GM06990 (cell line): ENCODE measurements at regions not wholly inside any gene's neighbourhood (a gene's known extent, or its start where the extent isn't known, plus 50 kb on each side); places are given as distances from the start of the nearest gene placed in this dataset.
"Not testable (repeated sequence)": the region's sequence is repeated elsewhere in the genome, so short reads cannot be mapped to it uniquely, and the experiment has no call there.

Experiments used
- DNase-seq: peaks from one replicate; pipeline ENCODE4 v3.0.0-alpha.2; 2011; ENCODE audit not compliant: insufficient read length; ENCODE audit errors: extremely low read depth
- H3K27me3 ChIP-seq: replicated peaks from 2 replicates; pipeline ENCODE4 v1.6.0; 2011; ENCODE audit warnings: low read length; ENCODE audit not compliant: control insufficient read depth, insufficient read depth
- H3K36me3 ChIP-seq: 2 replicates; pipeline ENCODE4 v1.5.1; 2011; ENCODE audit warnings: low read length; ENCODE audit not compliant: control insufficient read depth, insufficient read depth
- H3K4me3 ChIP-seq: replicated peaks from 2 replicates; pipeline ENCODE4 v1.5.1; 2011; ENCODE audit warnings: low read depth, mild to moderate bottlenecking, control low read depth, low read length
- TF ChIP-seq, protein P1 (sequence below): IDR thresholded peaks from 2 replicates; pipeline ENCODE4 v1.5.1; 2011; ENCODE audit warnings: low read length, control low read depth, mild to moderate bottlenecking, inconsistent platforms; ENCODE audit not compliant: insufficient read depth, poor library complexity, severe bottlenecking

DNA sequence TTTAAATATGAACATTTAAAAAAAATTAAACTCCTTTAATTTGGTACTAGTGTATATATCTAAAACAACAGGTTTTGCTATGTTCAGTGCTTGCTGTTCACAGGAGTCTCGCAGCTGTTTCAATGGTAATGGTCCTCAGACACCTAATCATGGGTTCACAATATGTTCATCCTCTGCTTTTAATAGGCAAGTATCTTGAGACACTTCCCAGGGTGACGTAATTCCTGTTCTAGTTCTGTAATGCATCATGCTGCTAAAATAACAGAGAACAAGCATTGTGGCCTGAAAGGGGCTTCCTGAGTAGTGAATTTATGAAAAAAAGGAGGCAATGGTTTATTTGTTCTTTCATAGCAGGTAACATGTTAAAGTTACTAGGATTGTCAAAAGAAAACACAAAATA, 625.2 kb upstream of the GBE1 start:
- Histone ChIP-seq H3K4me3 (no peak overlapping the region), H3K36me3 (no peaks in the 10 kb centered on the region), H3K27me3 (no peaks in the 10 kb centered on the region)
- no peak for DNase-seq
- TF ChIP-seq, protein P1, sequence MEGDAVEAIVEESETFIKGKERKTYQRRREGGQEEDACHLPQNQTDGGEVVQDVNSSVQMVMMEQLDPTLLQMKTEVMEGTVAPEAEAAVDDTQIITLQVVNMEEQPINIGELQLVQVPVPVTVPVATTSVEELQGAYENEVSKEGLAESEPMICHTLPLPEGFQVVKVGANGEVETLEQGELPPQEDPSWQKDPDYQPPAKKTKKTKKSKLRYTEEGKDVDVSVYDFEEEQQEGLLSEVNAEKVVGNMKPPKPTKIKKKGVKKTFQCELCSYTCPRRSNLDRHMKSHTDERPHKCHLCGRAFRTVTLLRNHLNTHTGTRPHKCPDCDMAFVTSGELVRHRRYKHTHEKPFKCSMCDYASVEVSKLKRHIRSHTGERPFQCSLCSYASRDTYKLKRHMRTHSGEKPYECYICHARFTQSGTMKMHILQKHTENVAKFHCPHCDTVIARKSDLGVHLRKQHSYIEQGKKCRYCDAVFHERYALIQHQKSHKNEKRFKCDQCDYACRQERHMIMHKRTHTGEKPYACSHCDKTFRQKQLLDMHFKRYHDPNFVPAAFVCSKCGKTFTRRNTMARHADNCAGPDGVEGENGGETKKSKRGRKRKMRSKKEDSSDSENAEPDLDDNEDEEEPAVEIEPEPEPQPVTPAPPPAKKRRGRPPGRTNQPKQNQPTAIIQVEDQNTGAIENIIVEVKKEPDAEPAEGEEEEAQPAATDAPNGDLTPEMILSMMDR: no peak

DNA sequence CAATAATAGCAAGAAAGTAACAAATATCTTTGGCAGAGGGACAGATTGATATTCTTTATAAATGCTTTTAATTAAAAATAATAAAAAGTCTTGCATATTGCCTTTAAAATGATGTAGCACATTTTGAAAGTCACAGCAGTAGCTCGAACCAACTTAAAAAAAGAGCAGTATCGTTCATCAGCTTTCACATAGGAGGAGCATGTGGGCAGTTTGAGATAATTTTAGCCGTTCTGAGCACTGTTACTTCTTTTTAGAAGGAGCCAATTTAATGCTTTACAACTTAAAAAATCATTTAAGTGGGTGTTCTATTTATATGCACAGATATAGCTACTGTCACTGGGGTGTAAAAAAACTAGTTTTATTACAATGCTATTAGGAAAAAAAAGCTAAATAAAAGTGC, 622.7 kb upstream of the GBE1 start:
- Histone ChIP-seq H3K4me3 (no peak overlapping the region), H3K27me3 (no peaks in the 10 kb centered on the region), H3K36me3 (no peaks in the 10 kb centered on the region)
- DNase-seq: no peak
- TF ChIP-seq, protein P1: no peak

DNA sequence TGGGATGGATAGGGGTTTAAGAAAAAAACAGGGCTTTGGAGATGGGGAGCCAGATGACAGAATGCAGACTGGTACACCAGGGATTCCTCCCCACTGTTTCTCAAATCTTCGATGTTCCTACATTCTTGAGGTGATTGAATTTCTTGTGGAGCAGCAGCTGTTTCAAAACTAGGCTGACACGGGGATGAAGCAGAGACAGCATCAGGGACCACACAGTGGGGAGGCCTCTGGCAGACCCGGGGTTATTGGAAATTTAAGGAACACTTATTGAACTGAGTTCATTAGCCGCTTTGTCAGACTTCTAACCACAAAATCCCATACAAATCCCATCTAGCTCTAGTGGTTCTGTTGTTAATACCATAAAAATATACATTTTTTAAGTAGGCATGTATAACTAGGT, 621.4 kb upstream of the GBE1 start:
- no peaks in the 10 kb centered on the region for H3K27me3 ChIP-seq
- DNase-seq: no peak
- H3K4me3 ChIP-seq: no peak overlapping the region
- TF ChIP-seq, protein P1: no peak
- no peaks in the 10 kb centered on the region for H3K36me3 ChIP-seq

DNA sequence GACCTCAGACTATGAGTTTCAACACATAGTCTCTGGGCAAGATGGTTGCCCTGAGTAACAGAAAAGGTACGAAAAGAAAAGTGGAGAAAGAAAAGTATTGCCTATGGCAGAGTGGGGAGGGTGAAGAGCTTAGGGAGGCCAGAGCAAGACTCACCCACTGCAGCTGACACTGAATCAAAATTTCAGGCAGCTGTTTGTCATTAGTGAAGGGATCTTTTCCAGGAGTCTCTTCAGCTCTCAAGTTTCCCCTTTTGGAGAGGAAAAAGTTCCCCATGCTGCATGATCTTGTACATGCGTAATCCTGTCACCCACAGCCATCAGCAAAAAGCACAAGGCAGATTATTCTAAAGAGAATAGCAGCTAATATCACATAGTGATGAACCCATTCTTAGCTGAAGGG, 616.9 kb upstream of the GBE1 start:
- no peaks in the 10 kb centered on the region for H3K27me3 ChIP-seq
- H3K36me3 ChIP-seq: no peaks in the 10 kb centered on the region
- TF ChIP-seq, protein P1: no peak
- no peak for DNase-seq
- no peak overlapping the region for H3K4me3 ChIP-seq

DNA sequence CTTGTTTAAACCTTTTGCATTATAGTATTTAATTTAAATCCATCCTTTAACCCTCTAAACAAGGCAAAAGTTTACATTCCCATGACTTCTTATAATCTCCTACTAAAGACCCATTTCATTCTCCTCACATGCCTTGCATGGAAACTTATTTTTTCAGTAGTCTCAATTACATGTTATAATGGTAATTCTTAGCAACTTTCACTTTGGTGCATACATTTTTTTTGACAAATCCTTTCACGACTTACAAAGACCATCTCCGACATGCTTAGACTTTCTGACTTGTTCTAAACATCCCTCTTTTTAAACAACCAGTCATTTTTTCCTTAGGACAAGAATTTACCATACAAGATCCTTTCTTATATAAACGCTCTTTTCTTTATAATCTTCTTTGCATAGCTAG, 615.4 kb upstream of the GBE1 start:
- DNase-seq: no peak
- H3K4me3 ChIP-seq: no peak overlapping the region

DNA sequence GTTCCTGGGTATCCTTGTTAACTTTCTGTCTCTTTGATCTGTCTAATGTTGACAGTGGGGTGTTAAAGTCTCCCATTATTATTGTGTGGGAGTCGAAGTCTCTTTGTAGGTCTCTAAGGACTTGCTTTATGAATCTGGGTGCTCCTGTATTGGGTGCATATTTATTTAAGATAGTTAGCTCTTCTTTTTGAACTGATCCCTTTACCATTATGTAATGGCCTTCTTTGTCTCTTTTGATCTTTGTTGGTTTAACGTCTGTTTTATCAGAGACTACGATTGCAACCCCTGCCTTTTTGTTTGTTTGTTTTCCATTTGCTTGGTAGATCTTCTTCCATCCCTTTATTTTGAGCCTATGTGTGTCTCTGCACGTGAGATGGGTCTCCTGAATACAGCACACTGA, 612.4 kb upstream of the GBE1 start:
- not testable (repeated sequence) for H3K4me3 ChIP-seq, DNase-seq, H3K27me3 ChIP-seq, H3K36me3 ChIP-seq

More for the DNA sequence above, 615.4 kb upstream of the GBE1 start:
- TF ChIP-seq, protein P1: no peak
- H3K36me3 ChIP-seq: no peaks in the 10 kb centered on the region
- H3K27me3 ChIP-seq: no peaks in the 10 kb centered on the region
